ENCODE measurements at regions not wholly inside any gene's neighbourhood (a gene's known extent, or its start where the extent isn't known, plus 50 kb on each side); places are given as distances from the start of the nearest gene placed in this dataset.

DNA sequence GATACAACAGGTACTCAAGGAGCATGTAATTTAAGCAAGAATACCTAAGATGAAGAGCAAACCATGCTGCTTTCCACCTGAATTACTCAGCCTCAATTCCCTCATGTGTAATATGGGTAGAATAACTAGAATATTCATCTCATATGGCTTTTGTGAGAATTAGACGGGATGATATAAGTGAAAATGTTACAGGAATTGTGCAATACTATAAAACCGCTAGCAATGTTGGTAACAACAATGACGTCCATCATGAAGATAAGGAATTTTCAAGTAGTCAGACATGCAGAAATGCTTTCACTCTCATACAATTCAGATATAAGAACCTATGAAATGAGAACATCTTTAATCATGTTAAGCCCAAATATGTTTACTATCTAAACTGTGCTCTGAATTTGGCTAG lies 2106.6 kb upstream of the CELF4 start:
- DNase-seq (ENCODE audit: low spot score): no peak

GRCh38 chr18:39667905-39668304 lies 2102.3 kb upstream of the CELF4 start:
- no peak for DNase-seq (ENCODE audit: low spot score)

GRCh38 chr18:39666541-39666940 lies 2100.9 kb upstream of the CELF4 start:
- no peak for DNase-seq (ENCODE audit: low spot score)

DNA sequence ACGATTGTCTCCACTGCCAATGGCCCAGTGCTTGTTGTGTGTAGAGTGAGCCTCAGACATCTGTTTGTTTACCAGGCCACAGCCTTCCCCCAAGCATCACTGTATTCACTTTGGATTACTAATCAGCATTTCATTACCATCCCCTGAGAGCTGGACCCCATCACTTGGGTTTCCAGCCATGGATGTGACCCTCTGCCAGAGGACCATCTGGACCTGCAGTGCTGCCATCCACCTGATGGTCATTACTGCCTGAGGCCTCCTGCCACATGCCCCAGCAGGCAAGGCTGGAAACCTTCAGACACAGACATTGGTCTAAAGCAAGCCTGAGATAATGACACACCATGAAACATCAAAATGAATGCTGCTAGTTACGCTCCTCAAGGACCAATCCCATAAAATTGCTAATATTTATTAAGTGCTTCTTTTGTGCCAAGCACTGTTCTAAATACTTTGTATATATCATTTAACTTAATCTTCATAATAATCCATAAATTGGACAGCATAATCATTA lies 2096.3 kb upstream of the CELF4 start:
- DNase-seq (ENCODE audit: low spot score): no peak

DNA sequence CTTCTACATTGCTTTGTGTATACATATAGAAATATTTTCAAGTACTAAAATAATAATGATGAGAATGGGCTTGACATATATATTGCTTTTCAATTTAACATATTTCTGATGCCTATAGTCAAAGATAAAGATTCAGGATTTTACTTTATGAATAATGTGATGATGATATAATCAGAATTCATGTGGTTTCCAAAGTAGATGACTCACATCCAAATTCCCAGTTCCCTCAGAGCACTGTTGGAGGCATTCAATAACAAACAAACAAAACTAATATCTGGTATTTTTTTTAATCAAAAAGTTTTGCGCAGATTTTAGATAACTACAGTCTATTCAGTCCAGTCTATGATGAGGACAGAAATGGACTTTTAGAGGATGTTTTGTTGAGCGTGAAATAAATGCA lies 2094.5 kb upstream of the CELF4 start:
- no peak for DNase-seq (ENCODE audit: low spot score)

GRCh38 chr18:39655341-39655740 lies 2089.7 kb upstream of the CELF4 start:
- DNase-seq (ENCODE audit: low spot score): no peak

- no peak for DNase-seq (ENCODE audit: low spot score)
These were observed 2087.6 kb upstream of the CELF4 start for GRCh38 chr18:39653221-39653620.

- no peak for DNase-seq (ENCODE audit: low spot score)
These were observed 2083.0 kb upstream of the CELF4 start for GRCh38 chr18:39648616-39649015.

DNA sequence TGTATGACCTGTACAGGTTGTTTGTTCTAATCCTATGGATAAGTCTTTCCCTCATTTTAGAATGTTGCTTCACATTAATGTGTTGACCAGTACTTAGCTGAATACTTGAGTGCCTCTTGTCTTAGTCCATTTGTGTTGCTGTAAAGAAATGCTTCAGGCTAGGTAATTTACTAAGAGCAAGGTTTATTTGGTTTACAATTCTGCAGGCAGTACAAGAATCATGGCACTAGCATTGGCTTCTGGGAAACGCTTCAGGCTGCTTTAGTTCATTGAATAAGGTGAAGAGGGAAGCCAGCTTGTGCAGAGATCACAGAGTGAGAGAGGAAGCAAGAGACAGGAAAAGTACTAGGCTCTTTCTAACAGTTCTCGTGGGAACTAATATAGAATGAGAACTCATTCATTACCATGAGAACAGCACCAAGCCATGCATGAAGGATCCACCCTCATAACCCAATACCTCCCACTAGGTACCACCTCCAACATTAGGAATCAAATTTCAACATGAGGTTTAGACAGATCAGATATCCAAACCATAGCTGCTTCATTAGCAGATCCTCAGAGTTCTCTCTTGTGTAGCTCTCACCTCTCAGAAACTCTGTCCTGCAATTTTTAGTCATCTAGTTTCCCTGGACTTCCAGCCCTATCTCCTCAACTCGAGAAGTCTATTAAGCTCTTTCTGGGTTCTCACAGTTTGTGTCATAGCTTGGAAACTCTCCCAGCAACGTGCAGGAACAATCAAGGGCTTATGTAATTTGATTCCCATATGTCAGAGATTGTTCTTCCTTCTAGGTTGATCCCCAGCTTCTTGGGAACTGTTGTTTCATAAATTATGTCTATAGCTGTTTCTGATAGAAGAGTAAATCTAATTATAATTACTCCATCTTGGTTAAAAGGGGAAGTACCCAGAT lies 2082.3 kb upstream of the CELF4 start:
- DNase-seq (ENCODE audit: low spot score): no peak

GRCh38 chr18:39638224-39638623 lies 2072.6 kb upstream of the CELF4 start:
- DNase-seq (ENCODE audit: low spot score): no peak

- no peak for DNase-seq (ENCODE audit: low spot score)
These were observed 2071.3 kb upstream of the CELF4 start for GRCh38 chr18:39636931-39637330.

DNA sequence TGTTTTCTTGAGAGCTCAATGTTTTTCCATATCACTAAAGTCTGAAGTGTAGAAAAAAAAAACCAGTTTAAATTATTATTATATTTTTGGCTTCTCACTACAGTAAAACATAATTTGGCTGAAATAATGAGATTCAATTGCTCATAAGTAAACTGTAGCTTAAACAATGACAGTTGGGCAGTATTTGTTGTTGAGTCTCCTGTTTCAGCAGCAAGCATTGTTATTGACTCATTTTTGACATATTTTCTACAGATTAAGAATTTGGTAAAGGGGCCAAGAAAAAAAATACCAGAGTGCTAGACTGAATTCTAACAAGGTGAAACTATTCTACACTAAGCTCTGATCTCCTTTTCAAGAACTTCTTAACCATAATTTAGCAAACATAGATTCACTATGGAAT lies 2070.4 kb upstream of the CELF4 start:
- DNase-seq (ENCODE audit: low spot score): no peak

DNA sequence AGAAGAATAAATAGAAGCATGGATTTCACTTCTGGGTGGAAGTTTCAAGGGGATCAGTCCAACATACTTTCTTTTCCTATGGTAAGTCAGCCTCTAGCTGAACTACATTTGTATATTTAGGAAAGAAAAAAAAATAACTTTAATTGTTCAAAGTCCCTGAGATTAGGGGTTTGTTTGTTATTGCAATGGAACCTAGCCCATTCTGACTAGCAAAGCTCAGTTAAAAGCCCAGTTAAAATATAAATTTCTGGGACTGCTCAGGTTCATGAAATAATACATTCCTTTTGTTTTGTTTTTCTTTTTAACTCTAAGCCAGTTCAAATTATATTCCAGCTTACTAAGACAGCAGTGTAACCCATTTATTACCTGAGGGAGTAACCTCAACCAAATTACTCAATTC lies 2069.6 kb upstream of the CELF4 start:
- no peak for DNase-seq (ENCODE audit: low spot score)

- DNase-seq (ENCODE audit: low spot score): no peak
These were observed 2062.3 kb upstream of the CELF4 start for GRCh38 chr18:39627936-39628335.

DNA sequence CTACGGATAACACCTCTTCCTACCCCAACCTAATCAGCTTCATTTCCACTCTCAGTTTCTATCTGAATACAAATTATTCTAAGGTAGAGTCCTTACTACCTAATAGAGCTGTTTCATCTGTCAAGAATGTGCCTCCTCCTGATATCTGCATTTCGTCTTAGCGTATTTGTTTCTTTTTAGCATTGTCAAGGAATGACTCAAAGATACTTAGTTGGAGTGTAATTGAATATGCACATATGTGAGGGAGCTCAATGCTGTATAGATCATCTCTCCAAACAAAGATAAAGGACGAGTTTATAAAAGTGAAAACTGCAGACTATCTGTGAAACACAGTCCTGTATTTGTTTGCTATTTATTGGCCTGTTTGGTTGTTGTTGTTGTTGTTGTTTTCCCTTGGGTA lies 2059.4 kb upstream of the CELF4 start:
- no peak for DNase-seq (ENCODE audit: low spot score)

- no peak for DNase-seq (ENCODE audit: low spot score)
These were observed 2056.8 kb upstream of the CELF4 start for GRCh38 chr18:39622431-39622830.

DNA sequence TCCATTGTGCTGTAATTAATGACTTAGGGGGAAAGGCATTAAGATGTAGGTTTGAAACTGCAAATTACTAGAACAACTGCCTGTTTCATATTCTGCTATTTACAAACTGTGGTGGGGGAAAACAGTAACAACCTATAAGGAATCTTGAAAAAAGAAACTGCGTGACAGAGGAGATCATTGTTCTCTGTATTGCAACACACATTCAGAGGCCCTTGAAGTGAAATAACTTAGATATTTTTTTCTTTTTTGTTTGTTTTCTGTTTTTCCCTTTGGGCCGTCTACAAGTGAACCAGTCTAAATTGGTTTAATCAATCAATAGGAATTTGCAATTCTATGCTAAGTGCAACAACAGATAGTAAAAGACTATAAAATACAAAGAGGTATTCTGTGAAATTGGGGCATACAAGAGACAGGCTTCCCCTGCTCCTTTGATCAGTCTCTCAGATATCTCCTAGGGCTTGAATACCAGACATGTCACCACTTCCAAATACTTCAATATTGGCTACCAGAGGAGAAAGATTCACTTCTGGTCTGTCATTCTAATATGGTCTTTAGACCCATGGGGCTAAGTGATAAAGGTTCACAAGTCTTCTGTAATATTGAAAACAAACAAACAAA lies 2055.1 kb upstream of the CELF4 start:
- no peak for DNase-seq (ENCODE audit: low spot score)

- no peak for DNase-seq (ENCODE audit: low spot score)
These were observed 2052.8 kb upstream of the CELF4 start for GRCh38 chr18:39618265-39619003.

DNA sequence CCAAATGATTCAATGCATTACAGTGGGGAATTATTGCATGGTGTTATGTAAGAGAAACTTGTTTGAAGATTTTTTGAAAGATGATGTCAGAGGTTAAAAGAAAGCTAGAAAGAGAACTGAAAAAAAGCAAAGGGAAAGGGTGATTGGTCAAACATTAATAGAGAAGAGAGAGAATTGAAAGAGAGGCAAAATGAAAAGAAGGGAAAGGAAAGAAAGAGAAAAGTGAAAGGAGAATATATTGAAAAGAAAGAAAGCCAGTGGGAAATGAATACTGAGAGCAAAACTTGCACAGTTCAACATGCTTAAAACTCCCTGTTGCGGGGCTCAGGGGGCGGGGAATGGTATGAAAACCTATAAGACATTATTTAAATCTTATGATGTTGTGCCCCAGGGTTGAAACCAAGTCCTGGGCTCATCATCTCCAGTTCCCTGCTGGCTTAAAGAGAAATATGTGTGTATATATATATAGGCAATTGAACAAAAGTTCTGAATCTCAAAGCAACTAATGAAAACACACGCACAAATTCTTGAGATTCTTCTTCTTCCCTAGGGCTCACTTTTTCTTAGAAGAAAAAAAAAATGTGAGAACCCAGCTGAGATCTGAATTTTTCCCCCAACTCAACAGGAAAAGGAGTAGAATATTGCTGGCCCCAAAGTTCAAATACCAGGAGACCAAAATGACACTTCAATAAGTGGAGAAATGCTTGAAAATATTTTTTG lies 2045.9 kb upstream of the CELF4 start:
- DNase-seq (ENCODE audit: low spot score): no peak

GRCh38 chr18:39607034-39607433 lies 2041.4 kb upstream of the CELF4 start:
- no peak for DNase-seq (ENCODE audit: low spot score)

DNA sequence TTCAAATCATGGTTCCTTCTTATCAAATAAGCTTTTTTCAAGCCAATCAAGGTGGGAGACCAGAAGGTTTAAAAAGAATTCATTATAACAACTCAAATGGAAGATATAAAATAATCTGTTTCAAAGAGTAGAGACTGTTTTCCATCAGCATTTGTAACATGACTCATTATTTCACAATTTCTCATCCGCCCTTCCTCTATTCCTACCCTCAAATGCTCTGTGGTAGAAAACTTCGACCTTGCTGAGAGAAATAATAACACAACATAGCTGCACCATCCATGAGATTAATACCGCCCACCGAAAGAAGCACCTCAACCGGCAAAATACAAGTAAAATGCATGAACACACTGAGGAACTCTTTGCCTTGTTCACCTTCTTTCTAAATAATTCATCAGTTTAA lies 2039.2 kb upstream of the CELF4 start:
- no peak for DNase-seq (ENCODE audit: low spot score)

- DNase-seq (ENCODE audit: low spot score): no peak
These were observed 2036.5 kb upstream of the CELF4 start for GRCh38 chr18:39602131-39602530.

Measured in germinal center (tissue), 1 donor.